22Rv1 (cell line): ENCODE measurements at regions not wholly inside any gene's neighbourhood (a gene's known extent, or its start where the extent isn't known, plus 50 kb on each side); places are given as distances from the start of the nearest gene placed in this dataset.

Experiments used
- ZFX ChIP-seq: fragments of 450-650 bp; IDR thresholded peaks from 2 replicates; pipeline ENCODE4 v1.6.1; 2017; ENCODE audit warnings: antibody characterized with exemption, borderline replicate concordance
- TF ChIP-seq, protein P1 (sequence below): fragments of 450-650 bp; IDR thresholded peaks from 2 replicates; pipeline ENCODE4 v1.5.1; 2017; ENCODE audit warnings: mild to moderate bottlenecking

DNA sequence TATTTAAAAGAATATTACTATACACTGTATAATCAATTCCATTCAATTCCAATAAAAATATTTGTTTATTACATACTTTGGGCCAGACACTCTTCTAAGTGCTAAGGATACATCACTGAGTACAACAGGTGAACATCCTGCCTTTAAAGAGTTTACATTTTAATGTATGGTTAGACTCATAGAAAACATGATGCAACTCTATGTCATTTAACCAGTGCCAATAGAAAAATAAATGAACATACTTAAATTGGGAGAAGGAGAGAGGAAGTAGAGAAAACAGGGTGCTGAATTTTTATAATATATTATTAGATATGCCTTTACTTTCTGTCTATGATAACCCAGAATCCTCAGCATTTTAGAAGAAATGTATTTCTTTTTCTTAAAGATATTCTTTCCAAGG is 119.2 kb downstream of the TSEN15 start:
- TF ChIP-seq, protein P1, sequence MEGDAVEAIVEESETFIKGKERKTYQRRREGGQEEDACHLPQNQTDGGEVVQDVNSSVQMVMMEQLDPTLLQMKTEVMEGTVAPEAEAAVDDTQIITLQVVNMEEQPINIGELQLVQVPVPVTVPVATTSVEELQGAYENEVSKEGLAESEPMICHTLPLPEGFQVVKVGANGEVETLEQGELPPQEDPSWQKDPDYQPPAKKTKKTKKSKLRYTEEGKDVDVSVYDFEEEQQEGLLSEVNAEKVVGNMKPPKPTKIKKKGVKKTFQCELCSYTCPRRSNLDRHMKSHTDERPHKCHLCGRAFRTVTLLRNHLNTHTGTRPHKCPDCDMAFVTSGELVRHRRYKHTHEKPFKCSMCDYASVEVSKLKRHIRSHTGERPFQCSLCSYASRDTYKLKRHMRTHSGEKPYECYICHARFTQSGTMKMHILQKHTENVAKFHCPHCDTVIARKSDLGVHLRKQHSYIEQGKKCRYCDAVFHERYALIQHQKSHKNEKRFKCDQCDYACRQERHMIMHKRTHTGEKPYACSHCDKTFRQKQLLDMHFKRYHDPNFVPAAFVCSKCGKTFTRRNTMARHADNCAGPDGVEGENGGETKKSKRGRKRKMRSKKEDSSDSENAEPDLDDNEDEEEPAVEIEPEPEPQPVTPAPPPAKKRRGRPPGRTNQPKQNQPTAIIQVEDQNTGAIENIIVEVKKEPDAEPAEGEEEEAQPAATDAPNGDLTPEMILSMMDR, result no peak
- no peak for TF ChIP-seq ZFX
